ENCODE measurements at regions not wholly inside any gene's neighbourhood (a gene's known extent, or its start where the extent isn't known, plus 50 kb on each side); places are given as distances from the start of the nearest gene placed in this dataset.
"Not testable (repeated sequence)": the region's sequence is repeated elsewhere in the genome, so short reads cannot be mapped to it uniquely, and the experiment has no call there.

GRCh38 chr18:41113885-41114482, 841.0 kb upstream of the PIK3C3 start:
- no peak for DNase-seq

DNA sequence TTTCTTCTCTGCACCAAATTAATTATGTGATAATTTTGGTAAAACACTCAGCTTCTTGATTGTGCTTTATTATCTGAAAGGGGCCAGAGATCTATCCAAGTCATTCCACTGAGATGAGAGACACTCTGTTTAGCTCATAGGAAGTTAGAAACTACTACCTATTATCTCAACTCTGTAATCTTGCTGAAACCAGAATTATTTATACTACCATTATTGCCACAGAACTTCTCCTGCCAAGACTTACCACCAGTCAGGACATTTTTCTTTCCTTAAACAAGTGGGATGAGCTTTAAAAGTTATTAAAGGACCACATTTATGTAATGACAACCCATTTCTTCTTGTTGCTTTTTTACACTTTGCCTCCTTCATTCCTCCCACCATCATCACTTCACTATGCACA, 855.6 kb upstream of the PIK3C3 start:
- no peak for DNase-seq

- no peak for DNase-seq
Measured at GRCh38 chr18:41096504-41096903, 858.5 kb upstream of the PIK3C3 start.

DNA sequence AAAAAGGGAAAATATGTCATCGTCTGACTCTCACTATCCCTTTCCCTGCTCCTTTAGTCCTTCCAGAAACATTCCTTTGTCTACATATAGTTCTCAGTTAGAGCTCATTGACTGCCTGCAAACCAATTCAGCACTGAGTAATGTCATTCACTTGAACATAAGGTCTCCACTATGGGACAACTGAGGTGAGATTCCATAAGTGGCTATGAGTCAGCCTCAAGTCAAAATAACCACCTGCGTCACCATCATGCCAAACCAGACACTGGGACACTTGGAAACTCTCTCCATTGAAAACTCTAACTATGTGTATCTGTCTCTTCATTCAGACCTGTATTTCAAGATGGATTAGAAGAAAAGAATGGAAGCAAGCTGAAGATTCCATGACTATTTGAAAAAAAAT, 878.0 kb upstream of the PIK3C3 start:
- DNase-seq: no peak

DNA sequence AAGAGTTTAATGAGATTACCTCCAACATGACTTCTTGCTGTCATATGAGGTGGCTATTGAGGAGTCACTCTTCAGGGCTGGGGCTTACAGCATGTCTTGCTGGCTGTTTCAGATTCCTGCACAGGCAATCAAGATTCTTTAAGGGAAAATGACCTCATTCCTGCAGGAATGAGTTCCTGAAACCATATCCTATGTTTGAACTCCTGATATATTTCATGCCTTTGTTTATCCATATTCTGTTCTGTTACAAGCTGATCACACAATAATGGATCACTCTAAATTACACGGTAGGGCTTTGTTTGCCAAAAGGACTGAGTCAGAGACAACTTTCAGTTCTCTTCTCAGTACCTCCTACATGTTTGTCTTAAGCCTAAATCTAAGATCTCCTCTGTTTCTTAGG, 879.8 kb upstream of the PIK3C3 start:
- DNase-seq: no peak

- DNase-seq: no peak
Measured at GRCh38 chr18:41073372-41073954, 881.6 kb upstream of the PIK3C3 start.

- DNase-seq: no peak
Measured at GRCh38 chr18:41072946-41073345, 882.1 kb upstream of the PIK3C3 start.

GRCh38 chr18:41071826-41072225, 883.2 kb upstream of the PIK3C3 start:
- DNase-seq: no peak

- no peak for DNase-seq
Measured at GRCh38 chr18:41069167-41069566, 885.9 kb upstream of the PIK3C3 start.

GRCh38 chr18:41064916-41065315, 890.1 kb upstream of the PIK3C3 start:
- no peak for DNase-seq

DNA sequence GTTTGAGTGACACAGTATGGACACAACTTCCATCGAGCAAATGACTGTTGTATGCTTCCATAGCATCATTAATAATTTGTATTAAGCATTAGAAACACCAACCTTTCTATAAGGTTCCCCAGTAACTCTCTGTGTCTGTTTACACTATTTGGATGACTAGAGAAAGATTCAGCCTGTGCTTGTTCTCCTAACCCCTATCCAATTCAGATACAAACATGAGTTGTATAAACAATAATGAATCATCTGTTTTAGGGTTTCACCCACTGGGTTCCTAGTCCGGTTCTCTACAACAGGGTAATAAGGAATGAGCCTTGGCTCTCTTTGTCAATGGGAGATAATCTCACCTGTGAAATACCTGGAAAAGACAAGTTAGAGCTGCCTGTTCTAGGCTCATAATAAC, 894.1 kb upstream of the PIK3C3 start:
- no peak for DNase-seq

DNA sequence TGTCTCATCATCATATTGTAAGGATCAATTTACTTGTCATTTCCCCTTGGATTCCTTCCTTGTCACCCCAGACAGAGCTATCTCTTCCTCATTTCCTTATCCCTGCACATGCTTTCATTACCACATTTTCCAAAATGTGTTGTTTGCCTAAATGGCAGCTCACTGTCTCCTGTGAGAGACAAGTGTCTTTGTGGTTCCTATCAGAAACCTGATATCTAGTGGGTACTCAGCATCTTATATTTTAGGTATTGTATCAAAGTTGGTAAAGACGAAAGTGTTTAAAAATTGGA, 896.0 kb upstream of the PIK3C3 start:
- no peak for DNase-seq

GRCh38 chr18:41058351-41059125, 896.5 kb upstream of the PIK3C3 start:
- DNase-seq: no peak

- DNase-seq: no peak
Measured at GRCh38 chr18:41052625-41053024, 902.4 kb upstream of the PIK3C3 start.

GRCh38 chr18:41046250-41046649, 908.8 kb upstream of the PIK3C3 start:
- DNase-seq: not testable (repeated sequence)

DNA sequence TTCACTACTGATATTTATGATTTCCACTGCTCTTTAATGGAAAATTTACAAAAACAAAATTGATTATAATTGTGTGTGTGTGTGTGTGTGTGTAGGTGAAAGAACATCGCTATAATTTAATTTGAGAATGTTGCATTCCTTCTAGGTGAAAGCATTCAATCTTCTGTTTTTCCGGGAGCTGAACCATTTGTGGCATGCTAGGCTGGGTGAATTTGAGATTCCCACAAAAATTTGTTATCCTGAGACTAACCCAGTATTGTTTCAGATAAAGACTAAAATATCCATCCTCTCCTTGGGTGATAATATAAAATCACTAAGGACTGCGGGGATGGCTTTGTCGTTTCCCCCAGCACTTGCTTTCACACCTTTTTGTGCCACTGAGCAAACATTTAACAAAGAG, 911.2 kb upstream of the PIK3C3 start:
- DNase-seq: no peak

GRCh38 chr18:41042866-41043265, 912.2 kb upstream of the PIK3C3 start:
- no peak for DNase-seq

- no peak for DNase-seq
Measured at GRCh38 chr18:41038071-41038470, 917.0 kb upstream of the PIK3C3 start.

DNA sequence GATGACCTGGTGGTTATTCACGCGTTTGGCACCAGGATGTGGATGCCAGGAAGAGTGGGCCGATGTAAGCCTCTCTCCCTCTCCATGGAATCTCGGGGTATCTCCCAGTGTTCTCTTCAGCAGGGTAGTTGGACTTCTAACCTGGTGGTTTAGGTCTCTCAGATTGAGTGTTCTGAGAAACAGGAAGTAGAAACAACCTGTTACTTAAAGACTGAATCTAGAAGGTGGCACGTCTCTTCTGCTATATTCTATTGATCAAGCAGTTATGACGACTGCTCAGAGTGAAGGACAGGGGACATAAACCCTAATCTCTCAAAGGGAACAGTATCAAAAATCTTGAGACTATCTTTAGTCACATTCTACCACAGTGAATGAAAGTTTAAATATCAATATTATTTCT, 918.7 kb upstream of the PIK3C3 start:
- DNase-seq: no peak

DNA sequence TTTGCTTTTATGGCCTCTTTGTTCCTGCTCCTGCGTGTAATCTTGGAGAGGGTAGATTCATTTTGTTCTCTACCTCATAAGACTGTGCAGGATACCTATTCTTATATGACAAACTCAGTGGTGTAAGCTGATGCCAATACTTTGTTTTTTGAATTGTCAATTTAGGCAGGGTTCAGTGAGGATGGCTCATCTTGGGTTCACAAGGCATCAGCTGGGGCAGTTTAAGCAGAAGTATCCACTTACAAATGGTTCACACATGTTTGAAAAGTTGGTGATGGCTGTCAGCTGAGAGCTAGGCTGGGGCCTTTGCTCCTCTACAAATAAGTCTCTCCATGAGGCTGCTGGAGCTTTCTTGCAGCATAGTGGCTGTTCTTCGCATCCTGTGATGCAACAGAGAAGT, 920.6 kb upstream of the PIK3C3 start:
- no peak for DNase-seq

DNA sequence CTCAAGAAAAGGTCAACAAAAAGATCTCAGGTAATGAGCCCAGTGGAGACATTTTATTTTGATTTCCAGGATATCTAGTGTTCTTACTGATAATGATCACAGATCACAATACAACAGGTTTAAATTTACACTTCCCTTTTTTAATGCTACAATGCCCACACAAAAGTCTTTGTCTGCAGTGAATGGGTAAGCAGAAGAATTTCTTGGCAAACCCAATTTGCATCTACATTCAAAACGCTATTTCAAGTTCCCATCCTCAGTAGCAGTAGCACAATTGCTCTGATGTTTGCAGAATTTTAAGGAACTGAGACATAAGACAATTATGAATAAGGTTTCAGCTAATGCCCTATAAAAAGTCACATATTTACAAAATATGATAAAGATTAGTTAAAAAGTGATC, 929.4 kb upstream of the PIK3C3 start:
- no peak for DNase-seq

DNA sequence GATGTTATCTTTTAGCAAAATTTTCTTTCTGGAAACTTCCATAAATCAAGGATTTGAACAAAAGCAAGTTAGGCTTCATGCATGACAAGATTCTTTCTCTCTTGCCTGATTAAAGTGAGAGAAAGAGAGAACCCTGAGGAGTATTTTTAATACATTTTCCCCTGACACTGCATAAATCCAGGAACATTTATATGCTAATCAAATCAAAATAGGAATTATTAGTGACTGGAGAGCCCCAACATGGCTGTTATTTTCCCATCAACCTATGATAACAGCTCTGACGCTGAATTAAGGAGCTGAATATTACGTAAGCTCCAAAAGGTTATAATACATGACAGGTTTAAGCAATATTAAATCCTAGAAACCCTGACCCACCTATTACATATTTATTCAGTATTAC, 930.2 kb upstream of the PIK3C3 start:
- DNase-seq: no peak

DNA sequence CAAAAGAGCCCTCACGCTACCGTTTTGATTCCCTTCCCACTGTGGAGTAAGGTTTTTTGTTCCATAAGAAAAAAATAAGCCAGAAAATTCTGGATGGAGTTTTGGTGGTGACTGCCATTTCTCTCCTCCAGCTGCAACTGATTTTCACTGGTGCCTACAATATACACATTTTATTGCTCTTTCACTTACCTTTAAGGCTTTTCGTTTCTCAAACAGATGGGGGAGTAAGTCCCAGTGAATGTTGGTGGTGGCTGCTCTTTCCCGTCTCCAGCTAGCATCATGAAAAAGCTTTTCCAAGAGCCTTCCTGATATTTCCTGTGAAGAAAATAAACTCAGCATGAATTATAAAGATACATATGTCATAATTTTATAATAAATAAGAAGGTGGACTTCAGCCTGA, 932.5 kb upstream of the PIK3C3 start:
- DNase-seq: no peak

DNA sequence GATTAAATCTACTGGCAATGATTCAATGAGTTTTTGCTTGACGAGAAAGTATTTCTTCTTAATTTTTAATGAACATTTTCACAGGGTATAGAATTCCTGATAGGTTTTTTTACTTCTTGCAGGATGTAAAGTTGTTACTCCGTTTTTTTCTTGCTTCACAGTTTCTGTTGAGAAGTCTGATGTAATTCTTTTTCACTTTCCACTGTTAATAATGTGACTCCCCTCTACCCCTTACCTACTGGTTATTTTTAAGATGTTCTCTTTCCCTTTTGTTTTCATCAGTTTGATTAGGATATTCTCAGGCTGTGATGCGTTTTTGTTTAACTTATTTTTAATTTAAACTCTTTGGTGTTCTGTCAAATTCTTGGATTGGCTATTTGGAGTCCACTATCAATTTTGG, 933.9 kb upstream of the PIK3C3 start:
- DNase-seq: no peak

DNA sequence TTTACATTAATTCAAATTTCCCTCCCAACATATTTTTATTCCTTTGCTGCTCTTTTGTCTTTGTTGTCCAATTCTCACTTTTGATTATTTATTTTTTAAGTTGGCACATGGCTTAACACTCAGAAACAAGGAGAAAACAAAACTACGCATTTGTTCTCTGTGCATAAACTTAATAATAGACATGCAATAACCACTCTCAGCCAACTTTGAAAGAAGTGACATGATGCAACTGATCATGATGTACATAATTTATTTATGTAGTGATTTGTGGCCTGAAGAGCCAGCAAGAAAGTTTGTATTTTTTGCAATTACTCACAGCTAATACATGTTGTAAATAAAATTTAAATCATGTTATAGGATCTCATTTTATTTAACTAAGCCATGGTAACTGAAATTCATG, 942.8 kb upstream of the PIK3C3 start:
- DNase-seq: no peak
